Renal cortex interstitium (tissue), 11 donors: ENCODE measurements at regions not wholly inside any gene's neighbourhood (a gene's known extent, or its start where the extent isn't known, plus 50 kb on each side); places are given as distances from the start of the nearest gene placed in this dataset.
"Not testable (repeated sequence)": the region's sequence is repeated elsewhere in the genome, so short reads cannot be mapped to it uniquely, and the experiment has no call there.

Experiments
- DNase-seq, 11 donors: peaks; one replicate each; pipeline ENCODE4 v3.0.0-alpha.2; 2013; ENCODE audit warnings: low read depth in 9 of 11, low spot score in 4 of 11; ENCODE audit errors: extremely low read depth in 1 of 11

DNA sequence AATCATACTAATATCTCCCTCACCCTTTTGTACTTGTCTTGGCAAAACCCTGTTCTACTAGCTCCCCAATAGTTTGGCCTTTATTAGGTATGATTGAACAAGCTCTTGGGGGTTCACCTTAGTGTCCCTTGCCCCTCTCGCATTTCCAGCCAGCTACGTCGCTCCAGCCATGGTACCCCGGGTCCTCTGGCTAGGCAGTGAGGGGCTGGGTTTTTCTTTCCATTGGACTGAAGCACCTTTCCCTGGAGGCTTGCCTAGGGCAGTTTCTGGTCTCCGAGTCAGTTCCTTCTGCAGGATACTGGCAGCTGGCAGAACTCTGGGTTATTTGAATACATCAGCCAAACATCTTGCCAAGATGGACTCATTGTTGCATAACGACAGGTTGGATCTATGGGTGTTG is 76.3 kb upstream of the NBPF19 start:
- not testable (repeated sequence) for DNase-seq

DNA sequence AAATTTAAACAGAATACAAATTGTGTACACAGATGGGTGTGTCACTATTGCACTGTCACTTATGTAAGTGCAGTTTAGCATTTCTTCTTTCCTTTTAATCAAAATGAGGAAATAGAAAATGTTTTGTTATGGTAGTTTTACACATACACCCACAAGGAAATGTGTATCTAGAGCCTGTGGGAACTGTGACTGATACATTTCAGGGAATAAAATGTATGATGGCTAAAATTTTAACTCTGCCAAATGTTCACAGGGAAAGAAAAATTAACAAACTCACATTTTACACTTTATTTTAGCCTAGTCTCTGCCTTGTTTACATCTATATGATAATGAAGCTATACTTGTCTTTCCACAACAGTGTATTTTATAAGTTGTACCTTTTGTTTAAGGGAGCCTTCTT is 66.4 kb upstream of the NBPF19 start:
- DNase-seq = not testable (repeated sequence)

DNA sequence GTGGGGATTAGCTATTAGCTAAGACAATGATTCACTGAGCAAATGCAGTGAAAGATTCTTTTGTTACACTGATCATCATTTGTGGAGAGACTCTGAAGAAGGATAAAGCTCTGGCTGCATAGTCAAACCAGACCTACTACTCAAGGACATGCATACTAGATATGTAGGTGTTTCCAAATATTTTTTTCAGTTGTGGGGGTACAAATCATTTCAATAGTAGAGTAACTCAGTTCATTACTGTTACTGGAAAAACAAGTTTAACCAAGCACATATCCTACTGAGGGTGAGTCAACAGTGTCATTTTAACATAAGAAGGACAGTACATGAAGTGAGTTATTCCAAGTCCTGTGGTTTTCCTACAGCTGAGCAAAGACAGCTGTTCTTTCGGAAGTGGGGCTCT is 59.5 kb upstream of the NBPF19 start:
- DNase-seq = not testable (repeated sequence)

DNA sequence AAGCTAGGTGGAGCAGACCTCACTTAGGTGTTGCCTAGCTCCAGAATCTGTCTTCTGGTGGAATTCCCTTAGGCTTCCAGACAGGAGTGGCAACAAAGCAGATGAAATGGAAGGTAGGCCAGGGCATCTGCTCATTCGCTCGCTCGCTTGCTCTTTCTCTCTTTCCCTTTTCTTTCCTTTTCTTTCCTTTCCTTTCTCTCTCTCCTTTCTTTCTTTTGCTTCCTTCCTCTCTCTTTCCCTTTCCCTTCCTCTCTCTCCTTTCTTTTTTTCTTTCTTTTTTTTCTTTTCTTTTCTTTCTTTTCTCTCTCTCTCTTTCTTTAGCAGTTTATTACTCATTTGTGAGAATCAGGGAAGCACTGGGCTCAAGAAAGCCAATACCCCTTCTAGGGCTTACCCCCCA is 56.1 kb upstream of the NBPF19 start:
- DNase-seq = not testable (repeated sequence)

DNA sequence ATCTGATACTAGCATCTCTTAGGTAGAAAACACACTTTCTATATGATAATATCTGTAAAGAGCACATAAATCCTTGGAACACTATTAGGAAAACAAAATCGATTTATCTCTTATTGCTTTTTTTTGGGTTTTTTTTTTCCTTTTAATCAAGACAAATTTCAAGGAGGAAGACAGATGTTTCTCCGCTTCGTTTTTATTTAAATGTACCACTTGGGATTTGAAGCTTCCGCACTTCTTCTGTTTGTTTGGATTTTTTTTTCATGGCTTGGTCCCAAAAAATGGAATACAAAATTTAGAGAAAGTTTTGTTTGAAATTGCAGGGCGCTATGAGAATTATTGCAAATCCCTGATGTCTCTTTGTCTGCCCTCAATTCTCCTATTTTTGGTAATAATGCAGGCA is 51.7 kb upstream of the NBPF19 start:
- not testable (repeated sequence) for DNase-seq
